Mesenchymal stem cell (in vitro differentiated cells and primary cell): ENCODE measurements at regions not wholly inside any gene's neighbourhood (a gene's known extent, or its start where the extent isn't known, plus 50 kb on each side); places are given as distances from the start of the nearest gene placed in this dataset.

ENCODE experiments used
- DNase-seq: peaks from one replicate; pipeline ENCODE4 v3.0.0-alpha.2; 2013
- H2AFZ ChIP-seq: one replicate; pipeline ENCODE4 v1.6.1; 2013; ENCODE audit warnings: low read depth, mild to moderate bottlenecking, control low read depth, inconsistent platforms, low read length, moderate library complexity
- H2AK5ac ChIP-seq: 2 replicates; pipeline ENCODE4 v1.6.1; 2013; ENCODE audit warnings: low read length, moderate library complexity, mild to moderate bottlenecking, inconsistent platforms; ENCODE audit not compliant: severe bottlenecking
- H2BK120ac ChIP-seq: one replicate; pipeline ENCODE4 v1.6.1; 2013; ENCODE audit warnings: low read depth, mild to moderate bottlenecking, inconsistent platforms, low read length, moderate library complexity
- H2BK12ac ChIP-seq, 2 experiments: one replicate each; pipeline ENCODE4 v1.6.1; 2013; ENCODE audit warnings: inconsistent platforms in 2 of 2, low read length in 2 of 2, mild to moderate bottlenecking in 2 of 2, moderate library complexity in 2 of 2, control low read depth in 1 of 2
- H2BK15ac ChIP-seq: one replicate; pipeline ENCODE4 v1.6.1; 2013; ENCODE audit warnings: mild to moderate bottlenecking, low read depth, inconsistent platforms; ENCODE audit not compliant: poor library complexity, severe bottlenecking
- H2BK5ac ChIP-seq: 2 replicates; pipeline ENCODE4 v1.6.1; 2013; ENCODE audit warnings: low read depth, mild to moderate bottlenecking, low read length, control low read depth, inconsistent platforms; ENCODE audit not compliant: poor library complexity, severe bottlenecking
- H3K14ac ChIP-seq, 2 experiments: one replicate each; pipeline ENCODE4 v1.6.1; 2013; ENCODE audit warnings: inconsistent platforms in 2 of 2, low read length in 2 of 2, control low read depth in 1 of 2, mild to moderate bottlenecking in 1 of 2, moderate library complexity in 1 of 2
- H3K18ac ChIP-seq, 2 experiments: one replicate each; pipeline ENCODE4 v1.6.1; 2013; ENCODE audit warnings: inconsistent platforms in 2 of 2, low read length in 2 of 2, control low read depth in 1 of 2, low read depth in 1 of 2, mild to moderate bottlenecking in 1 of 2
- H3K23ac ChIP-seq, 2 experiments: one replicate each; pipeline ENCODE4 v1.6.1; 2013; ENCODE audit warnings: inconsistent platforms in 2 of 2, low read length in 2 of 2, mild to moderate bottlenecking in 2 of 2, moderate library complexity in 2 of 2, control low read depth in 1 of 2
- H3K27ac ChIP-seq: 2 replicates; pipeline ENCODE4 v1.5.1; 2013; ENCODE audit warnings: mild to moderate bottlenecking, moderate library complexity, low read length, control low read depth, inconsistent platforms; ENCODE audit not compliant: poor library complexity, severe bottlenecking
- H3K27me3 ChIP-seq, 2 experiments: 2 replicates each; pipeline versions ENCODE4 v1.6.1 to v1.7.0; 2013; ENCODE audit warnings: low read length in 2 of 2, mild to moderate bottlenecking in 2 of 2, moderate library complexity in 2 of 2, control low read depth in 1 of 2, inconsistent platforms in 1 of 2; ENCODE audit not compliant: control insufficient read depth in 1 of 2, insufficient read depth in 1 of 2
- H3K36me3 ChIP-seq, 2 experiments: 2 replicates each; pipeline versions ENCODE4 v1.6.1 to v1.7.0; 2013; ENCODE audit warnings: low read length in 2 of 2, control low read depth in 1 of 2, inconsistent platforms in 1 of 2, low read depth in 1 of 2, mild to moderate bottlenecking in 1 of 2; ENCODE audit not compliant: insufficient read depth in 2 of 2, control insufficient read depth in 1 of 2
- H3K4ac ChIP-seq, 2 experiments: one replicate each; pipeline ENCODE4 v1.6.1; 2013; ENCODE audit warnings: inconsistent platforms in 2 of 2, low read length in 2 of 2, mild to moderate bottlenecking in 2 of 2, moderate library complexity in 2 of 2, control low read depth in 1 of 2, low read depth in 1 of 2
- H3K4me1 ChIP-seq: 2 replicates; pipeline ENCODE4 v1.6.1; 2013; ENCODE audit warnings: low read depth, low read length, control low read depth; ENCODE audit not compliant: control insufficient read depth, insufficient read depth
- H3K4me2 ChIP-seq: 2 replicates; pipeline ENCODE4 v1.6.1; 2013; ENCODE audit warnings: low read length, mild to moderate bottlenecking, inconsistent platforms; ENCODE audit not compliant: poor library complexity, severe bottlenecking
- H3K4me3 ChIP-seq, 2 experiments: 2 replicates each; pipeline versions ENCODE4 v1.5.1 to v1.7.0; 2013; ENCODE audit warnings: low read length in 2 of 2, mild to moderate bottlenecking in 2 of 2, control low read depth in 1 of 2, low read depth in 1 of 2; ENCODE audit not compliant: insufficient read depth in 1 of 2
- H3K79me1 ChIP-seq: replicated peaks from 2 replicates; pipeline ENCODE4 v1.6.1; 2013; ENCODE audit warnings: mild to moderate bottlenecking, control low read depth, low read length, inconsistent platforms; ENCODE audit not compliant: poor library complexity, severe bottlenecking
- H3K9ac ChIP-seq: 2 replicates; pipeline ENCODE4 v1.7.0; 2013; ENCODE audit warnings: mild to moderate bottlenecking, low read length, moderate library complexity
- H3K9me3 ChIP-seq: 2 replicates; pipeline ENCODE4 v1.7.0; 2013; ENCODE audit warnings: mild to moderate bottlenecking, low read length; ENCODE audit not compliant: control insufficient read depth
- H4K8ac ChIP-seq: one replicate; pipeline ENCODE4 v1.6.1; 2013; ENCODE audit warnings: inconsistent platforms, mild to moderate bottlenecking, low read length, moderate library complexity
- H4K91ac ChIP-seq: one replicate; pipeline ENCODE4 v1.6.1; 2013; ENCODE audit warnings: mild to moderate bottlenecking, low read length, inconsistent platforms
- WGBS: methylation state at CpG from one replicate; pipeline ENCODE4 v1.1.7; 2013; ENCODE audit warnings: mixed read lengths; 5-methylcytosine and 5-hydroxymethylcytosine counted together

- H2AFZ ChIP-seq = no peak overlapping the region
- no peaks in the 10 kb centered on the region for H3K9me3 ChIP-seq
- no peak overlapping the region for H2BK12ac ChIP-seq
- no peak overlapping the region for H3K4me3 ChIP-seq
- no peak overlapping the region for H3K4me2 ChIP-seq
- H2BK120ac ChIP-seq = no peak overlapping the region
- no peaks in the 10 kb centered on the region for H3K4me1 ChIP-seq
- no peak for DNase-seq
- H3K14ac ChIP-seq = no peak overlapping the region
- no peak overlapping the region for H2BK15ac ChIP-seq
- H2AK5ac ChIP-seq = no peak overlapping the region
- no peak overlapping the region for H3K4ac ChIP-seq
- no peaks in the 10 kb centered on the region for H3K36me3 ChIP-seq
- H4K8ac ChIP-seq = no peak overlapping the region
- no peak overlapping the region for H3K9ac ChIP-seq
- WGBS = 40% methylated on average over 1 of the region's 1 CpG
- peaks cover 1% of the 10 kb centered on the region for H3K79me1 ChIP-seq
- peaks cover 0 to 4% of the 10 kb centered on the region in 2 experiments for H3K27me3 ChIP-seq
- no peak overlapping the region for H2BK5ac ChIP-seq
- H3K18ac ChIP-seq = no peak overlapping the region
- no peak overlapping the region for H3K27ac ChIP-seq
- no peak overlapping the region for H3K23ac ChIP-seq
- H4K91ac ChIP-seq = no peak overlapping the region
Observed at GRCh38 chr2:196535742-196536141, 103.8 kb upstream of the CCDC150 start.

GRCh38 chr2:196537311-196537710 lies 102.2 kb upstream of the CCDC150 start:
- Histone ChIP-seq H2AK5ac (no peak overlapping the region), H3K4me3 (no peak overlapping the region), H3K4me2 (no peak overlapping the region), H2BK15ac (no peak overlapping the region), H4K8ac (no peak overlapping the region), H2AFZ (no peak overlapping the region), H2BK120ac (no peak overlapping the region), H3K27ac (no peak overlapping the region), H3K9me3 (no peaks in the 10 kb centered on the region), H3K4me1 (no peaks in the 10 kb centered on the region), H3K18ac (no peak overlapping the region), H2BK12ac (no peak overlapping the region), H3K14ac (no peak overlapping the region), H3K36me3 (no peaks in the 10 kb centered on the region), H3K79me1 (peaks cover 1% of the 10 kb centered on the region), H3K9ac (no peak overlapping the region), H2BK5ac (no peak overlapping the region), H3K4ac (no peak overlapping the region), H4K91ac (no peak overlapping the region), H3K23ac (no peak overlapping the region), H3K27me3 (peaks cover 0 to 4% of the 10 kb centered on the region in 2 experiments)
- DNase-seq = no peak
- 95% methylated on average over 8 of the region's 8 CpGs for WGBS

GRCh38 chr2:196538189-196538588 lies 101.3 kb upstream of the CCDC150 start:
- Histone ChIP-seq H3K79me1 (peaks cover 1% of the 10 kb centered on the region), H3K36me3 (no peaks in the 10 kb centered on the region), H3K4ac (no peak overlapping the region), H3K4me1 (no peaks in the 10 kb centered on the region), H2AK5ac (no peak overlapping the region), H3K14ac (no peak overlapping the region), H2AFZ (no peak overlapping the region), H3K18ac (no peak overlapping the region), H3K4me2 (no peak overlapping the region), H2BK15ac (no peak overlapping the region), H3K9ac (no peak overlapping the region), H3K9me3 (no peaks in the 10 kb centered on the region), H2BK120ac (no peak overlapping the region), H4K8ac (no peak overlapping the region), H3K27ac (no peak overlapping the region), H2BK12ac (no peak overlapping the region), H3K23ac (no peak overlapping the region), H2BK5ac (no peak overlapping the region), H3K4me3 (no peak overlapping the region), H4K91ac (no peak overlapping the region), H3K27me3 (peaks cover 0 to 4% of the 10 kb centered on the region in 2 experiments)
- WGBS = 95% methylated on average over 3 of the region's 4 CpGs
- no peak for DNase-seq

GRCh38 chr2:196538646-196539045 lies 100.9 kb upstream of the CCDC150 start:
- H2BK120ac ChIP-seq = no peak overlapping the region
- H4K91ac ChIP-seq = no peak overlapping the region
- H2AK5ac ChIP-seq = no peak overlapping the region
- no peak overlapping the region for H2AFZ ChIP-seq
- no peak overlapping the region for H3K9ac ChIP-seq
- no peak overlapping the region for H3K4me2 ChIP-seq
- H2BK12ac ChIP-seq = no peak overlapping the region
- H3K27me3 ChIP-seq = peaks cover 0 to 4% of the 10 kb centered on the region in 2 experiments
- peaks cover 1% of the 10 kb centered on the region for H3K79me1 ChIP-seq
- no peak overlapping the region for H3K18ac ChIP-seq
- no peak overlapping the region for H3K4ac ChIP-seq
- 97% methylated on average over 4 of the region's 5 CpGs for WGBS
- no peak overlapping the region for H2BK15ac ChIP-seq
- no peak overlapping the region for H3K4me3 ChIP-seq
- H3K9me3 ChIP-seq = no peaks in the 10 kb centered on the region
- no peaks in the 10 kb centered on the region for H3K36me3 ChIP-seq
- H3K4me1 ChIP-seq = no peaks in the 10 kb centered on the region
- no peak for DNase-seq
- no peak overlapping the region for H3K23ac ChIP-seq
- no peak overlapping the region for H4K8ac ChIP-seq
- H2BK5ac ChIP-seq = no peak overlapping the region
- H3K27ac ChIP-seq = no peak overlapping the region
- no peak overlapping the region for H3K14ac ChIP-seq
